ENCODE measurements at regions not wholly inside any gene's neighbourhood (a gene's known extent, or its start where the extent isn't known, plus 50 kb on each side); places are given as distances from the start of the nearest gene placed in this dataset.

DNA sequence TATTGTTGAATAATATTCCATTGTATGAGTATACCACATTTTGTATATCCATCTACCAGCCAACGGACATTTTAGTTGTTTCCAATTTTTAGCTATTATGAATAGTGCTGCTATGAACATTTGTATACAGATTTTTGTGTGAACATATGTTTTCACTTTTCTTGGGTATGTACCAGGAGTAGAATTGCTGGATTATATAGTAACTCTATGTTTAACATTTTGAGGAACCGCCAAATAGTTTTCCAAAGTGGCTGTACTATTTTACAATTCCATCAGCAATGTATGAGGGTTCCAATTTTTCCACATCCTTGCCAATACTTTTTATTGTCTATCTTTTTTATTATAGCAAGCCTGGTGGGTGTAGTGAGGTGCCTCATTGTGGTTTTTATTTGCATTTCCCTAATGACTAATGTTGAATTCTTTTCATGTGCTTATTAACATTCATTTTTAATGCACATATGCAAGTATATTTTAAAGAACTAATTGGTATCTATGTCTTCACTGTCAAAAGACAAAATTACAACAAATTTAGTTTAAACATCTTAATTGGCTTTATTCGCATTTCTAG is 77.5 kb upstream of the PIAS1 start:
- H3K36me3 ChIP-seq (ENCODE audit: insufficient read depth, low read length), result no peaks in the 10 kb centered on the region
- H3K9me3 ChIP-seq (ENCODE audit: control insufficient read depth, insufficient read depth, low read length), result no peaks in the 10 kb centered on the region; the same call in none of the 2 replicates
- no peak overlapping the region for H3K9ac ChIP-seq (ENCODE audit: low read depth, low read length)
- no peaks in the 10 kb centered on the region for H3K4me1 ChIP-seq (ENCODE audit: insufficient read depth, low read length)

DNA sequence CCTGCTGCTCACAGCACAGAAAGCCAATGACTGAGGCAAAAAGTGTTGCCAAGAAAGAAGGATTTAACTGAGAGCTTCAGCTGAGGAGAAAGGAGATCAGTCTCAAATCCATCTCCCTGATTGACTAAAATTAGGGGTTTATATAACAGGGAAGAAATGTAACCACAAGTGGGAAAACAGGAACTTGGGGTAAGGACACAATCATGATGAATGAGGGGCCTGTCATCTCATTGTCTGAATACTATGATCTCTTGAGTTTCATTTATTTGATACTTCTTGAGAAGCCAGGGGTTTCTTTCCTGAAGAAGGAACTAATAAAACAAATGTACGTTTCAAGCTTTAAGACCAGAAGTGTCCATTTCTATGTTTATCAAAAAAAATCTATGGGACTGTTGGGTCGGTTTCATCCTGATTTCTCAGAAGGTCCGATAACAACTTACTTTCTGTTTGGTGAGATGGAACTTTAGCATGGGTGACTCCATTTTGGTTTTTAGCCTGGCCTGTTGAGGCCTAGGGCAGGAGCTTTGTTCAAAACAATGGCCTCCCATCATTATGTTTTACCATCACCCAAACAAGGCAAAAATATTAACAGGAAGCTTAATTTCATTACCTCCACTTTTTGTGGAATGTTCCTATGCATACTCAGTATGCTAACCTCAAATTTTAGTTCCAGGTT is 76.6 kb upstream of the PIAS1 start:
- Histone ChIP-seq H3K9ac (ENCODE audit: low read depth, low read length) (no peak overlapping the region), H3K36me3 (ENCODE audit: insufficient read depth, low read length) (no peaks in the 10 kb centered on the region), H3K4me1 (ENCODE audit: insufficient read depth, low read length) (no peaks in the 10 kb centered on the region), H3K9me3 (ENCODE audit: control insufficient read depth, insufficient read depth, low read length) (no peaks in the 10 kb centered on the region; the same call in none of the 2 replicates)

DNA sequence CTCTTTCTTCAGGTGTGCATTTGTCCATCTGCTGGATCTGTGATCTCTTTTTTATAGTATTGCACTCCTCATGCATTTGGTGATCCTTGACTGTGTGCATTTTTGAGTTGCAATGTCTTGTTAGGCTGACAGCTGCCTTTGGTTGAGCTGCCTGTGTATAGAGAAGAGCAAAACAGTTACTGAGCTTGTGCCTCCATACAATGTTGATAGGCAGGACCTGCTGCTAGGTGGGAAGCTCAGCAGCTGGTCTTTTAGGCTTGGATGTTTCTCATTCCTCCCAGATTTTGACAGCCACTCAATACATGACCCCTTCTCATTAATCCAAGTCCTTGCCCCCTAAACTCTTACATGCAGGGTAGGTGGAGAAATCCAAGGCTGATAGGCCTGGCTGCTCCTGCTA is 74.8 kb upstream of the PIAS1 start:
- Histone ChIP-seq H3K36me3 (ENCODE audit: insufficient read depth, low read length) (no peaks in the 10 kb centered on the region), H3K9me3 (ENCODE audit: control insufficient read depth, insufficient read depth, low read length) (no peaks in the 10 kb centered on the region; the same call in none of the 2 replicates), H3K9ac (ENCODE audit: low read depth, low read length) (no peak overlapping the region), H3K4me1 (ENCODE audit: insufficient read depth, low read length) (no peaks in the 10 kb centered on the region)

DNA sequence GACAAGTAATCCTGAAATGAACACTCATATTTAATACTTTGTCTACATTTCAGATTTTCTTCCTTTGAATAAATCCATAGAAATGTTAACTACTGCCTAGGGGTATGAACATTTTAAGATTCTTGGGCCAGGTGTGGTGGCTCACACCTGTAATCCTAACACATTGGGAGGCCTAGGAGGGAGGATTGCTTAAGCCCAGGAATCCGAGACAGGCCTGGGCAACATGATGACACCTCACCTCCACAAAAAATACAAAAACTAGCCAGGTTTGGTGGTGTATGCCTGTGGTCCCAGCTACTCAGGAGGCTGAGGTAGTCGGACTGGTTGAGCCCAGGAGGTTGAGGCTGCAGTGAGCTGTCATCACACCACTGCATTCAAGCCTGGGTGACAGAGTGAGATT is 73.9 kb upstream of the PIAS1 start:
- Histone ChIP-seq H3K4me1 (ENCODE audit: insufficient read depth, low read length) (no peaks in the 10 kb centered on the region), H3K9ac (ENCODE audit: low read depth, low read length) (no peak overlapping the region), H3K36me3 (ENCODE audit: insufficient read depth, low read length) (no peaks in the 10 kb centered on the region), H3K9me3 (ENCODE audit: control insufficient read depth, insufficient read depth, low read length) (no peaks in the 10 kb centered on the region; the same call in none of the 2 replicates)

DNA sequence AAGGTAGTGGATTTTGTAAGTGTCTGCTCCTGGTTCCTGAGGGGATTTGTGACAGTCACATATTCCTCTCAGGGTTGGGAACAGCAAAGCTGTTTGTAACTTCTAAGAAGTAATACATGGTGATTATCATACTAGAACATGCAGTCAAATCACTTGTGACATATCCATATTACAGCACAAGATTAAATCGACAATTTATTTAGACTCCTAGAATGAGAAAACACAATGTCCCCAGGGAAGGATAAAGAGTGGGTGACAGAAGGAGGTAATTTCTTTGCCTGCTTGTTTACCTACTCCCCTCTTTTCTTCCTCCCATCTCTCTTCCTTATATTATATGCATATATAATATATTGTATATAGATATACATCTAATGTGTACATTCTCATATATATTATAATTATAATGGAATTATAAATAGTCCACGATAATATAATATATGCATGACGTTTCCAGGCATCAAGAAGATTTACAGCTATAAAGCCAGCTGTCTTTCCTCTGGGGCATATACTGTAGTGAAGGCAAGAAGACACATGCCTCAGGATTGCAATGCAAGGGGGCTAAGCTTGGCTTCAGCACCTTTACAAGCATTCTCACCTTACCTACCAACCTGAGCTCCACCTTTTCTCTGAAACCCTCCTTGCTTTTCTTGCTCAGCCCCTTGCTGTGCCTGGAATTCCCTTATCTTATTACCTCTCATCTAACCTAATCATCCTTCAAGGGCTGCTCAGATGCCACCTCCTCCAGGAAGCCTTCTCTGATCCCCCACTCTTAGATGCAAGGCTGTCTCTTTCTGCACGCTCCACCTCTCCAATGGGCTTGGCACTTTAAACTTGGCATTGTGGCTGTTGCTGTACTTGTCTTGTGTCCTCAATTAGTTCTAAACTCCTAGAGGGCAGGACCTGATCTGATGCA is 73.1 kb upstream of the PIAS1 start:
- Histone ChIP-seq H3K36me3 (ENCODE audit: insufficient read depth, low read length) (no peaks in the 10 kb centered on the region), H3K9me3 (ENCODE audit: control insufficient read depth, insufficient read depth, low read length) (peaks cover 2% of the 10 kb centered on the region), H3K9ac (ENCODE audit: low read depth, low read length) (no peak overlapping the region), H3K4me1 (ENCODE audit: insufficient read depth, low read length) (no peaks in the 10 kb centered on the region)

DNA sequence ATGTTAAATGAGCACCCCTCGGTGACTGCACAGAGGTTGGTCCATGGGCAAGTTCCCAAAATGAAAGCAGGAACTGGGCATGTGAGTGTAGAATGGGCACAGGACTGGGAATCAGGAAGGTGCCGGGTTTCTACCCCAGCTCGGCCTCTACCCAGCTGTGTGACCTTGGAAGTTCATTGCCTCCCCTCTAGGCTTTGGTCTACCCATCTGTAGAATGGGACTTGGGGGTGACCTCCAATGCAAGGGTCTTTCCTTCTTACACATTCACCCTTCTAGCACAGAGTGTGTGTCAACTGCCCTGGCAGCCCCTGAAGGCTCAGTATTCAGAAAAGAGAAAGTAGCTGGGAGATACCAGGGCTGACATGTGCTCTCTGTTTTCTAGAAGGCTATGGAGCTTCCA is 72.3 kb upstream of the PIAS1 start:
- H3K9ac ChIP-seq (ENCODE audit: low read depth, low read length), result no peak overlapping the region
- H3K36me3 ChIP-seq (ENCODE audit: insufficient read depth, low read length), result no peaks in the 10 kb centered on the region
- H3K4me1 ChIP-seq (ENCODE audit: insufficient read depth, low read length), result no peaks in the 10 kb centered on the region
- H3K9me3 ChIP-seq (ENCODE audit: control insufficient read depth, insufficient read depth, low read length), result peaks cover 2% of the 10 kb centered on the region

DNA sequence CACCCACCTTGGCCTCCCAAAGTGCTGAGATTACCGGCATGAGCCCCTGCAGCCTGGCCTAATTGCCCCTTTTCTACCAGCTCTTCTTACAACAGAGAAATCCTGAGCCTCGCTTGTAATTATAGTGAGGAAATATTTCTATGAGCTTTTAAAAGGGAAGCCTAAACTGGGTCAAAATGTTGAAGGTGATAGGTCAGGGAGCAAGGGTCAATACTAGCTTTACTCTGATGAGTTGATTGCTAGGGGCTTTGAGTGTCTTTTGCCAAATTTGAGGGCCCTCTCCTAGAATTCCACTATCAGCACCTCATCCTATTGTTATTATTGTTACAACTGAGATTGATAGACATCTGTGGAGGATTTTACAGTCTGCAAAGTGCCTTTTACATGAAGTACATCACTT is 62.4 kb upstream of the PIAS1 start:
- Histone ChIP-seq H3K9me3 (ENCODE audit: control insufficient read depth, insufficient read depth, low read length) (no peaks in the 10 kb centered on the region), H3K9ac (ENCODE audit: low read depth, low read length) (no peak overlapping the region), H3K36me3 (ENCODE audit: insufficient read depth, low read length) (no peaks in the 10 kb centered on the region), H3K4me1 (ENCODE audit: insufficient read depth, low read length) (no peaks in the 10 kb centered on the region)

DNA sequence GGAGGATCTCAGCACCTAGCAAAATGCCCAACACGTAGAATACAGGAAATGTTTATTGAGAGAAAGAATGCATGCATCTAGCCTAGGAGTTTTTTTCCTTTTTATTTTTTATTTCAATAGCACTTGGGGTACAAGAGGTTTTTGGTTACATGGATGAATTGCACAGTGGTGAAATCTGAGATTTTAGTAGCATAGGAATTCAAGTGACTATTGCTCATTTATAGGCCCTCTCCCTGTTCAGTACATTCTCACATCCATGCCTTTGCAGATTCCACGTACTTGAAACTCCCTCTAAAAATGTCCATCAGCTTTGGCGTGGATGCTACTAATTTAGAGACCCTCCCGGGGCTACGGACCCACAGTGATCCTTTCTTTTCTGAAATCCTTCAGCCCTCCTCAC is 61.7 kb upstream of the PIAS1 start:
- H3K9ac ChIP-seq (ENCODE audit: low read depth, low read length), result no peak overlapping the region
- no peaks in the 10 kb centered on the region for H3K9me3 ChIP-seq (ENCODE audit: control insufficient read depth, insufficient read depth, low read length)
- H3K4me1 ChIP-seq (ENCODE audit: insufficient read depth, low read length), result no peaks in the 10 kb centered on the region
- no peaks in the 10 kb centered on the region for H3K36me3 ChIP-seq (ENCODE audit: insufficient read depth, low read length)

DNA sequence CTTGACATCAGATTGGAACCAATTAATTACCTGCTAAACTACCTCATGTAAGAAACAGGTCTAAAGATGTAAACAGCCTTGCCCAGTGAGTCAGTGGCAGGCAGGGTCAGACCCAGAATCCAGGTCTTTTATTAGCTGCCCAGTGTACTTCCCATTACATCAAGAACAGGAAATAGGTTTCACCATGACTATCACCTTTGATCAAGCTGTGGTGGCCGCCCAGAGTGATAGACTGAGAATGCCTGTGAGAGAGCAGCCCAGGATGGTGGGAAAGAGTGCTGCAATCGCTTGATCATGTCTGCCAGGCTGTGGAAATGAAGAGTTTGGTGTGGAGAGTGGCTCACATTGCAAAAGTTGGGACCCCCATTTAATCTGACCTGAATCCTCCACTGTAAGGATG is 61.3 kb upstream of the PIAS1 start:
- Histone ChIP-seq H3K9me3 (ENCODE audit: control insufficient read depth, insufficient read depth, low read length) (no peaks in the 10 kb centered on the region), H3K36me3 (ENCODE audit: insufficient read depth, low read length) (no peaks in the 10 kb centered on the region), H3K4me1 (ENCODE audit: insufficient read depth, low read length) (no peaks in the 10 kb centered on the region), H3K9ac (ENCODE audit: low read depth, low read length) (no peak overlapping the region)

DNA sequence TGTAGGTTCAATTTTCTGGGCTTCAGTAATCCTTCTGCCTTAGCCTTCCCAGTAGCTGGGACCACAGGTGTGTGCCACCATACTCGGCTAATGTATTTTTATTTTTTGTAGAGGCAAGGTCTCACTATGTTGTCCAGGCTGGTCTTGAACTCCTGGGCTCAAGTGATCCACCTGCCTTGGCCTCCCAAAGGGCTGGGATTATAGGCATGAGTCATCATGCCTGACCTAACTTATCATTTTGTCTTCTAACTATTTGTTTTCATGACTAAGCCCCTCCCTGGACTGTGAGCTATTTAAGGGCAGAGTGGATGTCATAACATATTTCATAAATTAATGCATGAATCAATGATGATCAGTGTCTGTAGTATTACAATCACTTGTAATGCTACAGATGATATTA is 56.1 kb upstream of the PIAS1 start:
- H3K4me1 ChIP-seq (ENCODE audit: insufficient read depth, low read length), result no peaks in the 10 kb centered on the region
- H3K9me3 ChIP-seq (ENCODE audit: control insufficient read depth, insufficient read depth, low read length), result no peaks in the 10 kb centered on the region; the same call in 1 of the 2 replicates
- H3K36me3 ChIP-seq (ENCODE audit: insufficient read depth, low read length), result no peaks in the 10 kb centered on the region
- H3K9ac ChIP-seq (ENCODE audit: low read depth, low read length), result no peak overlapping the region

DNA sequence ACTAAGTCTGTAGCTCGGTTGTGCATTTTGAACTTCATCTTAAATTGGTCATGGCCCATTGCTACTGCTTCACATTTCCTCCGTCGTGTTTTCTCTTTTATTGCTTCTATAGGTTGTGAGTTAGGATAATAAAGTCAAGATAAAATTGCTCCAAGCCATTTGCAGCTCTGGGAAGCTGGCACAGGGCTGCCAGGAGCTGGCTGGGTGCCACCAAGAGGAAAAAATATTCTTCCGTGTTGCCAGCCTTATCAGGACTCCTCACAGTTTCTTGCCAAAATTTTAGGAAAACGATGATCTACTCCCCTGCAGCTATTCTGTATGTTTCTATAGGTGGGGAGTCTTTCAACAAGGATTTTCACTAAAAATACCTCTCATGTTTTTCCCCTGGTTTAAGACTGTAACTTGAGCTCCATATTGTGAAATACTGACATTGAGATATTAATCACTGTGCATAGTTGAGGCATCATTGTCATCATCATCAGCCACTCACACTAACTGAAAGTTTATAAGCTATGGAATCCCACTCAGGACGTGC is 55.4 kb upstream of the PIAS1 start:
- no peaks in the 10 kb centered on the region; the same call in 1 of the 2 replicates for H3K9me3 ChIP-seq (ENCODE audit: control insufficient read depth, insufficient read depth, low read length)
- H3K36me3 ChIP-seq (ENCODE audit: insufficient read depth, low read length), result no peaks in the 10 kb centered on the region
- no peak overlapping the region for H3K9ac ChIP-seq (ENCODE audit: low read depth, low read length)
- no peaks in the 10 kb centered on the region for H3K4me1 ChIP-seq (ENCODE audit: insufficient read depth, low read length)

DNA sequence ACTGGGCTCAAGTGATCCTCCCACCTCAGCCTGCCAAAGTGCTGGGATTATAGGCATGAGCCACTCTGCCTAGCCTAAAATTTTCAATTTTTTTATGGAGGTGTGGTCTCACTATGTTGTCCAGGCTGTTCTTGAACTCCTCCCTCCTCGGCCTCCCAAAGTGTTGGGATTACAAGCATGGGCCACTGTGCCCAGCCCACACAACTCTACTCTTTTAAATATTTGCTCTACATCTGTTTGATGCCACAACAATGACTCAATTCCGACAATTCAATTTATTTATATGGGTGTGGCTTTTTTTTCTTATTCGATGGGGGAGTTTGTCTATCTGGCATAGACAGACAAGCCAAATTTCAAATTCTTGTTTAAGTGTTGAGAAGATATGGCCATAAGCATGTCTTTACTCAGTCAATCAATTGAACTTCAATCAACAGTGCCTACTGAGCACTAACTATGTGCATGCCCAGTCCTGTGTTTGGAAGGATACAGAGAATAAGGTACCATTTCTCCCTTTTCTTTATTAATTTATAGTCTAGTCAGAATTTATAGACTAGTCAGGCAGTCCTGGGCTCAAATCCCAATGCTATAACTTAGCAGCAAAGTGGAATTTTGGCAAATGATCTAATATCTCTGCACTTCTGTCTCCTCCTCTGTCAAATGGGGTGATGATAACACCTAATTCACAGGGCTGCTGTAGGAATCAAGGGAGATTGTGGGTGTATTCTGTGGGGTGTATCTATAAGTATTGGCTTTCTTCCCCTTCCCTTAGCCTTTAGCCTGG is 54.6 kb upstream of the PIAS1 start:
- Histone ChIP-seq H3K9ac (ENCODE audit: low read depth, low read length) (no peak overlapping the region), H3K36me3 (ENCODE audit: insufficient read depth, low read length) (no peaks in the 10 kb centered on the region), H3K9me3 (ENCODE audit: control insufficient read depth, insufficient read depth, low read length) (no peaks in the 10 kb centered on the region; the same call in 1 of the 2 replicates), H3K4me1 (ENCODE audit: insufficient read depth, low read length) (no peaks in the 10 kb centered on the region)

DNA sequence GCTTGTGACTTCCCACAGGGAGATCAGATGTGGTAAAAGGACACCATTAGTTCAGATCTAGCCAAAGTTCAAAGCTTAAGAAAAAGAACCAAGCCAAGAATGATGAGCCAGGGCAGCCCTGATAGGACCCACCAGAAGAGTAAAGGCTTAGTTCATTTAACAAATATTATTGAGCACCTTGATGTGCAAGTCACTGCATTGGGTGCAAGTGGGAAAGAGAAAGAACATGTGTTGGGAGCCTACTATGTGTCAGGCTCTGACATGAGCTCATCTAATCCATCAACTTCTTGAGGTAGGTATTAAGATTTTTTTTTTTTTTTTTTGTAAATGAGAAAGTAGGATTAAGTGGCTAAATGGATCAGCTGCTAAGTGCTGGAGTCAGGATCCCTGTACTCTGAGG is 53.4 kb upstream of the PIAS1 start:
- H3K9ac ChIP-seq (ENCODE audit: low read depth, low read length), result no peak overlapping the region
- no peaks in the 10 kb centered on the region for H3K4me1 ChIP-seq (ENCODE audit: insufficient read depth, low read length)
- no peaks in the 10 kb centered on the region; the same call in 1 of the 2 replicates for H3K9me3 ChIP-seq (ENCODE audit: control insufficient read depth, insufficient read depth, low read length)
- H3K36me3 ChIP-seq (ENCODE audit: insufficient read depth, low read length), result no peaks in the 10 kb centered on the region

DNA sequence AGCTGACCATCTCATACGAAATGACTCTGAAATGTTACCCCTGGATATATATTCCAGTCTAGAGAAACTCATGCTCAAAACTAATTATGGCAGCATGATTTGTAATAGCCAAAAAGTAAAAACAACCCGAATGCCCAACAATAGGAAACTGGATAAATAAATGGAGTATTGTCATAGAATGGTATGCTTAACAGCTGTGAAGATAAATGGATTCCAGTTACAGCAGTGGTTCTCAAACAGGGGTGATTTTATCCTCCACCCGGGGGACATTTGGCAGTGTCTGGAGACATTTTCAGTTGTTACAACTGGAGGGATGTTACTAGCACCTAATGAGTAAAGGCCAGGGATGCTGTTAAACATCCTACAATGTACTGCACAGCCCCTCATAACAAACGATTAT is 52.3 kb upstream of the PIAS1 start:
- H3K9ac ChIP-seq (ENCODE audit: low read depth, low read length), result no peak overlapping the region
- H3K36me3 ChIP-seq (ENCODE audit: insufficient read depth, low read length), result no peaks in the 10 kb centered on the region
- H3K4me1 ChIP-seq (ENCODE audit: insufficient read depth, low read length), result no peaks in the 10 kb centered on the region
- no peaks in the 10 kb centered on the region; the same call in 1 of the 2 replicates for H3K9me3 ChIP-seq (ENCODE audit: control insufficient read depth, insufficient read depth, low read length)
